ENCODE measurements at regions not wholly inside any gene's neighbourhood (a gene's known extent, or its start where the extent isn't known, plus 50 kb on each side); places are given as distances from the start of the nearest gene placed in this dataset.
"Not testable (repeated sequence)": the region's sequence is repeated elsewhere in the genome, so short reads cannot be mapped to it uniquely, and the experiment has no call there.

GRCh38 chr6:47407300-47408281, 70.0 kb upstream of the CD2AP start:
- no peak for DNase-seq

- DNase-seq = peak in 15 of 51 donors; percentile 2 to 70 (median 15)
Measured at GRCh38 chr6:47413752-47414422, 63.7 kb upstream of the CD2AP start.

- DNase-seq = peak in 3 of 51 donors; percentile 0 to 8 (median 4)
Measured at GRCh38 chr6:47414423-47415167, 63.0 kb upstream of the CD2AP start.

- DNase-seq = no peak
Measured at GRCh38 chr6:47416396-47417345, 60.9 kb upstream of the CD2AP start.

GRCh38 chr6:47419621-47420020, 58.0 kb upstream of the CD2AP start:
- no peak for DNase-seq

- no peak for DNase-seq
Measured at GRCh38 chr6:47420394-47421371, 56.9 kb upstream of the CD2AP start.

- no peak for DNase-seq
Measured at GRCh38 chr6:47423079-47423478, 54.5 kb upstream of the CD2AP start.

GRCh38 chr6:47424436-47424836, 53.2 kb upstream of the CD2AP start:
- no peak for DNase-seq

GRCh38 chr6:47425724-47426123, 51.9 kb upstream of the CD2AP start:
- not testable (repeated sequence) for DNase-seq

GRCh38 chr6:47426524-47427302, 50.9 kb upstream of the CD2AP start:
- DNase-seq = no peak

- DNase-seq = no peak
Measured at GRCh38 chr6:47427680-47428079, 49.9 kb upstream of the CD2AP start.

Measured in hypothalamus (tissue), 51 donors.